Stimulated activated CD8-positive, alpha-beta memory T cell treated with anti-CD3 and anti-CD28 coated beads, Interleukin-2, amount 100 ng/mL, for 1 hour (primary cell): ENCODE measurements at regions not wholly inside any gene's neighbourhood (a gene's known extent, or its start where the extent isn't known, plus 50 kb on each side); places are given as distances from the start of the nearest gene placed in this dataset.
"Not testable (repeated sequence)": the region's sequence is repeated elsewhere in the genome, so short reads cannot be mapped to it uniquely, and the experiment has no call there.

Experiments used
- DNase-seq, 2 donors: peaks; one replicate each; pipeline ENCODE4 v3.0.0-alpha.2; 2020; ENCODE audit warnings: low read depth in 2 of 2

GRCh38 chr18:39318008-39318407 is 1752.4 kb upstream of the CELF4 start:
- no peak for DNase-seq

- no peak for DNase-seq
Measured at GRCh38 chr18:39314595-39314994, 1749.0 kb upstream of the CELF4 start.

GRCh38 chr18:39313992-39314391 is 1748.4 kb upstream of the CELF4 start:
- no peak for DNase-seq

- DNase-seq: no peak
Measured at GRCh38 chr18:39311111-39311712, 1745.6 kb upstream of the CELF4 start.

- DNase-seq: not testable (repeated sequence)
Measured at GRCh38 chr18:39308931-39309521, 1743.4 kb upstream of the CELF4 start.

- DNase-seq: no peak
Measured at GRCh38 chr18:39305766-39306165, 1740.2 kb upstream of the CELF4 start.

- no peak for DNase-seq
Measured at GRCh38 chr18:39302481-39302880, 1736.9 kb upstream of the CELF4 start.

GRCh38 chr18:39299152-39299551 is 1733.6 kb upstream of the CELF4 start:
- no peak for DNase-seq

GRCh38 chr18:39297225-39297624 is 1731.6 kb upstream of the CELF4 start:
- no peak for DNase-seq

- DNase-seq: no peak
Measured at GRCh38 chr18:39296293-39296888, 1730.8 kb upstream of the CELF4 start.

GRCh38 chr18:39276764-39277163 is 1711.2 kb upstream of the CELF4 start:
- DNase-seq: no peak

GRCh38 chr18:39274535-39274934 is 1708.9 kb upstream of the CELF4 start:
- no peak for DNase-seq

- no peak for DNase-seq
Measured at GRCh38 chr18:39272230-39272629, 1706.6 kb upstream of the CELF4 start.

- DNase-seq: no peak
Measured at GRCh38 chr18:39271654-39272053, 1706.1 kb upstream of the CELF4 start.

- DNase-seq: no peak
Measured at GRCh38 chr18:39260565-39260964, 1695.0 kb upstream of the CELF4 start.

GRCh38 chr18:39259736-39260135 is 1694.1 kb upstream of the CELF4 start:
- no peak for DNase-seq

GRCh38 chr18:39244242-39244641 is 1678.6 kb upstream of the CELF4 start:
- no peak for DNase-seq

GRCh38 chr18:39241534-39241933 is 1675.9 kb upstream of the CELF4 start:
- DNase-seq: no peak

- no peak for DNase-seq
Measured at GRCh38 chr18:39238981-39239660, 1673.5 kb upstream of the CELF4 start.

GRCh38 chr18:39235118-39235719 is 1669.6 kb upstream of the CELF4 start:
- DNase-seq: no peak

GRCh38 chr18:39232937-39233336 is 1667.3 kb upstream of the CELF4 start:
- DNase-seq: no peak

- DNase-seq: no peak
Measured at GRCh38 chr18:39232490-39232889, 1666.9 kb upstream of the CELF4 start.
